ENCODE measurements at regions not wholly inside any gene's neighbourhood (a gene's known extent, or its start where the extent isn't known, plus 50 kb on each side); places are given as distances from the start of the nearest gene placed in this dataset.

GRCh38 chr2:181762848-181763247 lies 82.5 kb upstream of the NEUROD1 start:
- ATAC-seq (no peak), DNase-seq (ENCODE audit: extremely low read depth in 1 of 4, low spot score in 3 of 4) (no peak), FAIRE-seq (no peak)
- ChIA-PET POLR2A (no interaction called here), CTCF (ENCODE audit: low intra/inter-chr PET ratio) (no interaction called here)
- H3K9me3 ChIP-seq (replicated peaks; ENCODE audit: control insufficient read depth, insufficient read depth, low read depth, low read length), result no peaks in the 10 kb centered on the region
- no peak overlapping the region for H3K9ac ChIP-seq (ENCODE audit: insufficient read depth in 1 of 2, low read depth in 2 of 2, low read length in 2 of 2)
- H4K20me1 ChIP-seq (replicated peaks; ENCODE audit: control insufficient read depth, insufficient read depth, low read length), result no peaks in the 10 kb centered on the region
- WGBS (ENCODE audit: insufficient coverage, low coverage, missing lambda C conversion rate), result 29% methylated on average over 5 of the region's 5 CpGs
- H3K4me3 ChIP-seq, result no peak overlapping the region
- in situ Hi-C loops (cut with MboI), result no loop called here
- no peak overlapping the region for H3K27ac ChIP-seq (ENCODE audit: extremely low read depth, low read depth, low read length)
- H3K36me3 ChIP-seq (ENCODE audit: control insufficient read depth, insufficient read depth, low read length), result no peaks in the 10 kb centered on the region
- H3K9me1 ChIP-seq (ENCODE audit: control insufficient read depth, insufficient read depth, low read length), result no peaks in the 10 kb centered on the region
- H3K4me2 ChIP-seq (ENCODE audit: insufficient read depth, low read length), result no peak overlapping the region
- no peaks in the 10 kb centered on the region for H3K79me2 ChIP-seq (ENCODE audit: control insufficient read depth, insufficient read depth, low read length)
- no peaks in the 10 kb centered on the region for H3K27me3 ChIP-seq (ENCODE audit: control insufficient read depth in 2 of 2, insufficient read depth in 2 of 2, low read length in 2 of 2)
- H3K4me1 ChIP-seq (replicated peaks in 1 of 2; ENCODE audit: control insufficient read depth in 2 of 2, insufficient read depth in 2 of 2, low read length in 2 of 2), result peaks cover 0 to 12% of the 10 kb centered on the region in 2 experiments; a peak in 4 of 5 replicates
- BruUV-seq (replicated peaks), result no TSS peak
- intact Hi-C loops (cut with micrococcal nuclease), result loop anchor here (5.0 kb wide), 1 partner anchor 139 kb away; no protein-coding TSS in a partner anchor
- no peak overlapping the region for H2AFZ ChIP-seq (ENCODE audit: low read depth, low read length)
- TF ChIP-seq HBP1 (CRISPR knock-in tag; IDR thresholded peaks at IDR 0.05) (no peak), MLX (CRISPR knock-in tag; conservative IDR thresholded peaks at IDR 0.05) (no peak), SRSF3 (IDR thresholded peaks at IDR 0.05; ENCODE audit: insufficient read depth, low read length) (no peak), MECOM (CRISPR knock-in tag; IDR thresholded peaks at IDR 0.05) (no peak), E4F1 (CRISPR knock-in tag; IDR thresholded peaks at IDR 0.05; ENCODE audit: borderline replicate concordance) (no peak), RFX1 (IDR thresholded peaks at IDR 0.05) (no peak), FOXK1 (CRISPR knock-in tag; IDR thresholded peaks at IDR 0.05; ENCODE audit: borderline replicate concordance) (no peak), MBD2 (IDR thresholded peaks at IDR 0.05; ENCODE audit: borderline replicate concordance, low read depth) (no peak), E2F4 (CRISPR knock-in tag; IDR thresholded peaks at IDR 0.05; ENCODE audit: low read depth) (no peak)
